NOMO-1 (cell line): ENCODE measurements at regions not wholly inside any gene's neighbourhood (a gene's known extent, or its start where the extent isn't known, plus 50 kb on each side); places are given as distances from the start of the nearest gene placed in this dataset.

Experiments
- DNase-seq, 2 experiments: peaks; one replicate each; lab custom pipeline; 2025; ENCODE audit not compliant: unreplicated experiment in 2 of 2; lab: John Stamatoyannopoulos, UW

DNA sequence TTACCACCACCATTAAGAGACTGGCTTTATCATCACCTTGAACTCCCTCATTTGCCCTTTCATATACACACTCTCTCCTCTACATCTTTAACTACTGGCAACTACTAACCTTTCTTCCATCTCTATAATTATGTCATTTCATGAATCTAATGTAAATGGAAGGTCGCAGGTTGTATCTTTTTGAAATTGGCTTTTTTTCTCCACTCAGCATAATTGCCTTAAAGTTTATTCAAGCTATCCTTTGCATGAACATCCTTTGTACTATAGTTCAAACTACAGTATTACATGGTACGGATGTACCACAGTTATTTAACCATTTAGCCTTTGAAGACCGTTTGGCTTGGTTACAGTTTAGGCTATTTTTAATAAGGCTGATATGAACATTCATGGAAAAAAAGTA lies 129.5 kb upstream of the ZNF804A start:
- DNase-seq = no peak

DNA sequence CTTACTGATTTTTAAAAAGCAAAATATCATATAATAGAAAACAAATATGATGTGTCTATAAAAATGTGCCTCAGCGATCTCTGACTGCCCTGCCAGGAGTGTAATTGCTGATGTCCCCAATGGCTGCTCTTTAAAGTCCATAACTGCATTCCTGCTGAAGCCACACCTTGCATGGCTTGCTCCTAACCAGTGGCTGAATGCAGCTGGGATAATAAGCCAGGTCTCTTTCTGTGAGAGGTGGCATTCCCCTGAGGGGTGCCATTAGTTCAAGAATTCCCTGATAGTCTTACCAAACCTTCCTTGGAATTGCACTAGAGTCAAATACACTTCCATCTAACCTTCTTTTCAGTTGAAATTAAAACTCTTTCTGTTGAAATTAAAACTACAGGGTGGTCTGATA lies 125.8 kb upstream of the ZNF804A start:
- DNase-seq = no peak

DNA sequence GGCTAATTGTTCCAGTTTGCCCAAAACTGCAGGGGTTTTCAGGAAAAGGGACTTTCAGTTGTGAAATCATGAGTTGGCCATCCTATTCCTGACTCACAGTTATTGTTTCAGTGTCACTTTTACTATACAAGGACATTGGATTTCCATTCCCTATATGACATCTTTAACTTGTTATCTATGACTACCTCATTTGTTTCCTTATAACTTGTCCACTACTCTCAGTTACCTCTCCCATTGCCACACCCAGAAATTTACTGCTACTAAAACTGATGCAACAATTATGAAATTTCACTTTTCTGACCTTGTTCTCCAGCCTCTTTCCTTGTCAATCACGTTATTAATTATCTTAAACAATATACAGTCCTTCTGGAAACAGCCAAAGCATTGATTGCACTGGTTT lies 116.5 kb upstream of the ZNF804A start:
- DNase-seq = no peak

DNA sequence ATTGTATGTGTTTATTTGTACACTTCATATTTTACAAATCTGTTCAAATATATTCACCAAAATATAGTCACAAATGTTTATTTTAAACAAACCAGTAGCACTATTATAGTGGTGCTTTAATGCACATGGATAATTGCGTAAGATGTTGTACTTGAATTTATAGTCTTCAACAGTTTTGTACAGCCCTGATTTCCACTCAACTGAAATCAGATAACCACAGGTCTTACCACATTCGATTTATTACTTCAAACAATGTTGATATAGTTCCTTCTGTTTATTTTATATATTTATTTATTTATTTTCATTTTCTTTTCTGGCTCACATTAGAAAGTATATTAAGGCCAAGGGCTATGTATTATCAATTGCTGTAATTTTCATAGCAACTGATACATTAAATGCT lies 99.4 kb upstream of the ZNF804A start:
- DNase-seq = no peak

DNA sequence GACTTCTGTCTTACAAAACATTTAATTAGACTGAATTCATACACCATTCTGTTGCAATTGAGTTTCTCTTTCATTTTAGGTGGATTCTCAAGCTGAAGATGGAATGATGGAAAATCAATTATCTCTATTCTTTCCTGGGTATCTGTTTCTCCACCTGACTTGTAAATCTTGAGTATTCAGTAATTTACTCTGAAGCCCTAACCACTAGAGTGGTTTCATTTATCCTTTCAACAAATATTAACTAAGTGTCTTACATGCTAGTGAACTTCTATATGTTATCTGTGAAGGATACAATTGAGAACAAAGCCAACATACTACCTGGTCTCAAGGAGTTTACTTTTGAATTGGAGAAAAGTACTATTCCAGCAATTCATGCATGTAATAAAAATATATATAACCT lies 94.1 kb upstream of the ZNF804A start:
- no peak for DNase-seq

DNA sequence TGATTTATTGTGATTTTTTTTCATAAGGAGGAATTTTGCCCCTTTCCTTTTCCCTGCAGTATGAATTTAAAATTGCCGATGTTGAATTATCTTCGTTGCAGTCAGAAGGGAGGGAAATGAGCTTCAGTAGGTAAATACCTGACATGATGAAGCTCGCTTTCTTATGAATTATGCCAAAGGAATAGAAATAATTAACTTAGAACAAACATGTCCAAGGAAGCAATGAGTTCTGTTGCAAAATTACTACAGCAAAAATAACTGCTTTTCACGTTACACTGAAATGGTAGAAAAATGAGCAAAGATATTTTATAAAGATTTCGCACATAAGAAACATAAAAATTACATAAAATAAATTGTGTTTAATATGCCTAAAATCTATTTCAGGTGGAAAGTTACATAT lies 91.1 kb upstream of the ZNF804A start:
- no peak for DNase-seq

DNA sequence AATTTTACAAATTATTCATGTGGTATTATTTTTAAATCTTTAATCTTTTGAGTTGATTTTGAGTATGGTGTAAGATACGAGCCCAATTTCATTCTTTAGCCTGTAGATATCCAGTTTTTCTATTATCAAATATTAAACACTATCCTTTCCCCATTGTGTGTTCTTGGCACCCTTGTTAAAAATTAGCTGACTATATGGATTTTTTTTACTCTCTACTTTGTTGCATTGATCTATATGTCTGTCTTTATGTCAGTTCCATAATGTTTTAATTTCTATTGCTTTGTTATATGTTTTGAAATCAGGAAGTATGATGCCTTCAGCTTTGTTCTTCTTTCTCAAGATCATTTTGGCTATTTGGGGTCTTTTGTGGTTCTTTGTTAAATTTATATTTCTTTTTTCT lies 80.9 kb upstream of the ZNF804A start:
- DNase-seq = no peak

DNA sequence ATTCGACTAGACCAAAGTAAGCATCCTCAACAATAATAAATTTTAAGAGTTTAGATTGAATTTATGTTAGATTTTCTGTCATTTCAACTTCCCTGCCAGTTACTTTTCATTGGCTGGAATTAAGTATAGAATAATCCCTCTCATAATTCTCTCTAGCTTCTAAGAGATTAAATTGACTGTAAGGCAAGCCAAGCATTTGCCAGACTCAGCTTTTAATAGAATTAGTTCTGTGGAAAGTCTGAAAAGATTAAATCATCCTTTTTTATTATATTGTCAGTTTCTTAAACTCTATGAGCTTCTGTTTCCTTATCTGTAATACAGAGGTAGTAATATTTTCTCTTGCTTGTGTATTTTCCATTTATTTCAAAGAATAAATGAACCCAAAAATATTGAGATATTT lies 77.9 kb upstream of the ZNF804A start:
- DNase-seq = no peak

DNA sequence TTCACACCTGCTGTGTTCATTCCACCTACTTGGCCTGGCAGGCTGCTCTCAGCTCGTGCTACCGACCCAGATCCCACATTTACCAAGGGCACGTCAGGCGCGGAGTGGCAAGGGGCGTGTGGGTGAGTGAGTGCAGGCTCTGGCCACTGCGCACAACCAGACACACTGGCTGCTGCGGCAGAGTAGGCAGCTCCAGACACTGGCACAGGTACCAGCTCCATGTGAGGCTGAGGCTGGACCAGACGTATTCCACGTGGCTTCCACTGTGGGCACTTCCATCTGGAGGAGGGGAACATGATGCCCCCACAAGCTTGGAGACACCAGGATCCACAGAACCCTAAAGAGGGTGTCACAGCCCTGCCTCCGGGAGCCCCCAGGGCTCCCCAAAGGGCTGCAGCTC lies 74.6 kb upstream of the ZNF804A start:
- DNase-seq = no peak

DNA sequence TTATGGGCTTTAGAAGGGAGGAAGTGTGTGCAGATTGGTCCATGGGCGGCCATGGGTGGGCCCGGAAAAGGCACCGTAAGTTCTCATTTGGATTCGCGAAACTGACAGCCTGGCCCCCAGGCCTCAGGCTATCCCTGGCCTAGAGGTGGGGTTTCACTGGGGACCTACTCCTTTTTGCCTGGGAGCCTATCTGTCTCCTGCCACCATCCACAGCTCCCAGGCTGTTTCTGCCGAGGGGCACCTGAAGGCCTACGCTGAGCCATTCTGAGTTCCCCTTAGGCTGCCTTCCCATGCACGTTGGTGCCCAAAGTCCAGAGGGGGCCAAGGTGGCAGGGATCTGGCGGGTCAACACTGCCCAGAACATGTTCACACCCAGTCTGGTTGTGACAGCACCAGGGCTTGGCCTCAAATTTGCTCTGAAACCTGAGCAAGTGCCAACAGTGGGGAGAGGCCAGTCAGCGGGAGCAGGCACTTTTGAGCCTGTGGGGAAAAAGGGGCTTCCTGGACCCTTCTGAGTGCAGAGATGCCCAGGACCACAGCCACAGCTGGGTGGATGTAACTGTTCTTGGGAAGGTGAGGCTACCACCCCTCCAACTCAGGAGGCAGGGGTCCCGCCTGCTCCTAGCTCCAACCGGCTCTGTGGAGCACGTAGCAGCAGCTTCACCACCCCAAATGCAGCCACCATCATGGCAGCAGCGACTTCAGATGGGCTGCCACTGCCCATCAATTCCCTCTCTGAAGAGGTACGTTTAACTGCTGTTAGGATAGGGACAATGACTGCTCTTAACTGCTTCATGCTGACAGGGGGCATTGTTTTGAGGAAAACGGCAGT lies 73.6 kb upstream of the ZNF804A start:
- DNase-seq = no peak

DNA sequence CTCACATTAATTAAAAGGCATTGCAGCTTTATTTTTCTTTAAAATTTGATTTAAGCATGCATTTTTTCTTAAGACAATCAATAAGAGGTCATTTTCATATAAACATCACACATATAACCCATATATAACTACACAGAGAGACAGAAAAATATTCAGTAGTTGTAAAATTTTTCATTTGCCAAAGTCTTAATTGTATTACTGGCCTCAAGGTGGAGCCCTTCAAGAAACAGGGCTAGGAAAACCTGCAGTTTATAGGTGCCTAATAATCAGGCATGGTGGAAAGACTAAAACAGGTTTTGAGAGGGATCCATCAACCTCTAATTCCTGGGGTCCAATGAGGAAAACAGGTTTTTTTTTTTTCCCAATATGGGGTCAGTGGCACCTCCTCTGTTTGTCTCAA lies 71.3 kb upstream of the ZNF804A start:
- DNase-seq = no peak

DNA sequence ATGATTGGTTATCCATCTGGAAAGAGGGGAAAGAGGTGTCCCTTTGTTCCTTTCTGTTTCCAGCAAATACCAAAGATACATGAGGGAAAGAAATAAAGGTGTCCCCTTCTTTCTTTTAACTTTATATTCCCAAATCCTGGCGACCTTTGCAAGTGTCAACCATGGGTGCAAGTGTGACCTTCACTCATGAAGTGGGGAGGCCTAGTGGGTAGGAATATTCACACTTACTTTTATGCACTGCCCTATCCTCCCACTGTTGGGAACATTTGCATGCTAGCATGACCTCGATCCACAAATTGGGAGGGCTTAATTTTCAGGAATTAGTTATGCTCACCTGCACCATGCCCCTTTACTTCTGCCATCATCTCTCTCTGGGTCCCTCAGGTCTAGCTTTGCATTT lies 70.2 kb upstream of the ZNF804A start:
- no peak for DNase-seq

DNA sequence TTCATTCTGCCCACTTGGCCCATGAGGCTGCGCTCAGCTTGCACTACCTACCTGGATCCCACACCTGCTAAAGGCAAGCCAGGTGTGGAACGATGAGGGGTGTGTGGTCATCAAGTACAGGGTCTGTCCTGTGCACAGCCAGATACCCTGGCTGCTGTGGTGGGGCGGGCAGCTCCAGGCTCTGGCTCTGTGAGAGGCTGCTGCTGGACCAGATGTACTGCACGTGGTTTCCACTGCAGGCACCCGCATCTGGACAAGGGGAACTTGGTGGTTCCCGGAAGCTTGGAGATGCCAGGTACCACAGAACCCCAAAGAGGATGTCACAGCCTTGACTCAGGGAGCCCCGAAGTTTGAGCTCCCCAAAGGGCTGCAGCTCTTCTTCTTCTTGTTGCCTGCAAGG lies 68.1 kb upstream of the ZNF804A start:
- DNase-seq = no peak

DNA sequence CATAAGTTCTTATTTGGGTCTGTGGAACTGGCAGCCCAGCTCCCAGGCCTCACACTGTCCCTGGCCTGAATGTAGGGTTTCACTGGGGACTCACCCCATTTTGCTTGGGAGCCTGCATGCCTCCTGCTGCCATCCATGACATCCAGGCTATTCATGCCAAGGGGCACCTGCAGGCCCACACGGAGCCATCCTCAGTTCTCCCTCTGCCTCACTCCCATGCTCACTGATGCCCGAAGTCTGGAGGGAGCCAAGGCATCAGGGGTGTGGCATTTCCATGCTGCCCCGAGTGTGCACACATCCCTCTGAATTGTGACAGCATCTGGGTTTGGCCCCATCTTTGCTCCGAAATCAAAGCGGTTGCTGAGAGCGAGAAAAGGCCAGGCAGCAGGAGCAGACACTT lies 67.4 kb upstream of the ZNF804A start:
- DNase-seq = no peak

DNA sequence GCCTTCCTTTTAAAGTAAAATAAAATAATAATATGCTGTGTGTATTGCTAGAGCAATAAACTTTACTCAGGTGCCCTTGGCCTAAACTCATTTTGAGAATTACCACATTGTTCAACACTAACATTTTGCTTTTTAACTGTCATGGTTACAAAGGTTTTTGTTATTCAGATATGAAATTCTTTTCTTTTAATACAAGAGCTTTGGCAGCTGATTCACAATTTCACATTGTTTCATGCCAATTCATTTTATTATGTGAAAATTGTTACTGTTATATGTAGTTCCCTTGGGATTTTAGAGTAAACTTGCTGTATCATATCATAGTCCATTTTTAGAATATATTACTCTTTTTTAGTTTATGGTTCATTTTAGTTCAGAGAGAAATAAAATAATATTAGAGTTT lies 65.8 kb upstream of the ZNF804A start:
- no peak for DNase-seq

DNA sequence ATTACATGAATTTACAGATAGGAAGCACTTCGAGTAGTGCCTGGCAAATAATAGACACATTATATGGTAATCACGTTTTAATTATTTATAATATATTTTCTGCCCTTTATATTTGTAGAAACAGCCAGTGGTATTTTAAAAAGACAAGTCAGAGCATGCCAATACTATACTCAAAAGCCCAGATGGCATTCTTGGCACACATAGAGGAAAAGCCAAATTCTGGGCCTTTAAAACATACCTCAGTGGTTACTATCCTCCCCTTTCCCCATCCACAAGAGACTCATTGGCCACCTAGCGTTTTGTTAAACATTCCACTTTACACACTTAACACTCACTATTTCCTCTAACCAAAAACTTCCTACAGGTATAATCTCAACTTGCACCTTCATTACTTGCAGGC lies 63.3 kb upstream of the ZNF804A start:
- DNase-seq = no peak

DNA sequence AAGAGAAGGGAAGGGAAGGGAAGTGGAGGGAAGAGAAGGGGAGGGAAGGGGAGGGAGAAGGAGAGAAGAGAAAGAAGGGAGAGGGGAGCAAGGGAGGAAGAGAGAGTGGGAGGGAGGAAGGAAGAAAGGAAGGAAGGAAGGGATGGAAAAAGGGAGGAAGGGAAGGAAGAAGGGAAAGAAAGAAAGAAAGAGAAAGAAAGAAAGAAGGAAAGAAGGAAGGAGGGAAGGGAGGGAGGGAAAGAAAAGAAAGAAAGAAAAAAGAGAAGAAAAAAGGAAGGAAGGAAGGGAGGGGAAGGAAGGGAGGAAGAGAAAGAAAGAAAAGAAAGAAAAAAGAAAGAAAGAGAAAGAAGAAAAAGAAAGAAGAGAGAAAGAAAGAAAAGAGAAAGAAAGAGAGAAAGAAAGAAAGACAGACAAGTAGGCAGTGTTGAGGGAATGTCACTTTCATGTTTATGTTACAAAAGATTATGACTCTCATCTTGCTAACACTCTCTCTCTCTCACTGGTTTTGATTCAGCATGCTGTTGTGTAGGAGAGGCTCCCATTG lies 58.0 kb upstream of the ZNF804A start:
- DNase-seq = no peak

DNA sequence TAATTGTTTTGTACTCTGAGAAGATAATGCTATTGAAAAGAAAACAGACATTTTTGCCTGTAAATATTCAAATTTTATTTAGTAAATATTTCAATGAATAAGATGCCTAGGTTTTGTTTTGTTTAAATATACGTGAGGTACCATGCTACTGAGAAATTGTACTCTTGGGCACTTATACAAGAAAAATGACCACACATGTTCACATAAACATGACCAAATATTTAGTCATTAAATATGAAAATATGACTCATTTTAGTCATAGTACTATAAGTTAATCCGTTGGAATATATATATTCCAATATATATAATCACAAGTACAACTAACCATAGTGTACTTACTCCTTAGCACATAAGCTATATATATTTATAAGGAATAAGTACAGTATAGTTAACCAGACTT lies 56.7 kb upstream of the ZNF804A start:
- DNase-seq = no peak

DNA sequence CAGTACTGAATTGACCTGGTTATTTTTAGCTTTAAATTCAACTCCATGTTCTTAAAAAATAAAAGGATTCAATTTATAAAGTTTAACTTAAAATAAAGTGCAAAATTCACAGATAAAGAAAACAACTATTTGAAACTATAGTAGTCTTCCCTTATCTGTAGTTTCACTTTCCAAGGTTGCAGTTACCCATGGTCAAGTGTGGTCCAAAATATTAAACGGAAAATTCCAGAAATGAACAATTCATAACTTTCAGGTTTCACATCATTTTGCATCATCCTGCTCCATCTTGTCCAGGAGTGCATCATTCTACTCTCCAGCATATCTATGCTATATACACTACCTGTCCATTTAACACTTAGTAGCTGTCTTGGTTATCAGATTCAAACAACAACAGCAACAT lies 54.5 kb upstream of the ZNF804A start:
- DNase-seq = no peak
